ENCODE measurements at regions not wholly inside any gene's neighbourhood (a gene's known extent, or its start where the extent isn't known, plus 50 kb on each side); places are given as distances from the start of the nearest gene placed in this dataset.

DNA sequence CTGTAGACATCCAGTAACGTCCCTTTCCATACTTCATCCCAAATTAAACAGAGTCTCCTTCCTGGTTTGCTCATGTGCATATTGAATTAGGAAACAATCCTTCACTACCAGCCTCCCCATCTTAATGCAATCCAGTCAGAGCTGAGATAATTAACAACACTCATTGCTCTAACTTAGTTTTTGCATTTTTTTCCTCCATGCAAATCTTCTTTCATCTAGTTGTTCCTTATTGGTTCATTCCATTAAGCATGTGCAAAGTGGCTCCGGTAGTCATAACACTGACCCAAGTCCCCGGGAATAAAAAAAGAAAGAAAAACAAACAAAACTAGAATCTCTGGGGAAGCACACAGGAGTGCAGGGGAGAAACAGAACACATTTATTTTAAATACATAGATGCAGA, 1176.1 kb downstream of the GATA3 start:
- Histone ChIP-seq H3K9me3 (ENCODE audit: low read depth) (no peaks in the 10 kb centered on the region), H3K27me3 (no peaks in the 10 kb centered on the region), H3K4me1 (ENCODE audit: low read depth) (no peaks in the 10 kb centered on the region), H3K27ac (no peak overlapping the region), H3K4me3 (no peak overlapping the region), H3K36me3 (no peaks in the 10 kb centered on the region)
- DNase-seq (ENCODE audit: low read depth in 1 of 2, low spot score in 1 of 2): no peak
- TF ChIP-seq, protein P1, sequence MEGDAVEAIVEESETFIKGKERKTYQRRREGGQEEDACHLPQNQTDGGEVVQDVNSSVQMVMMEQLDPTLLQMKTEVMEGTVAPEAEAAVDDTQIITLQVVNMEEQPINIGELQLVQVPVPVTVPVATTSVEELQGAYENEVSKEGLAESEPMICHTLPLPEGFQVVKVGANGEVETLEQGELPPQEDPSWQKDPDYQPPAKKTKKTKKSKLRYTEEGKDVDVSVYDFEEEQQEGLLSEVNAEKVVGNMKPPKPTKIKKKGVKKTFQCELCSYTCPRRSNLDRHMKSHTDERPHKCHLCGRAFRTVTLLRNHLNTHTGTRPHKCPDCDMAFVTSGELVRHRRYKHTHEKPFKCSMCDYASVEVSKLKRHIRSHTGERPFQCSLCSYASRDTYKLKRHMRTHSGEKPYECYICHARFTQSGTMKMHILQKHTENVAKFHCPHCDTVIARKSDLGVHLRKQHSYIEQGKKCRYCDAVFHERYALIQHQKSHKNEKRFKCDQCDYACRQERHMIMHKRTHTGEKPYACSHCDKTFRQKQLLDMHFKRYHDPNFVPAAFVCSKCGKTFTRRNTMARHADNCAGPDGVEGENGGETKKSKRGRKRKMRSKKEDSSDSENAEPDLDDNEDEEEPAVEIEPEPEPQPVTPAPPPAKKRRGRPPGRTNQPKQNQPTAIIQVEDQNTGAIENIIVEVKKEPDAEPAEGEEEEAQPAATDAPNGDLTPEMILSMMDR (IDR thresholded peaks at IDR 0.05; ENCODE audit: low read depth, low read length): no peak

GRCh38 chr10:9234191-9234590, 1179.7 kb downstream of the GATA3 start:
- no peak for DNase-seq (ENCODE audit: low read depth in 1 of 2, low spot score in 1 of 2)
- TF ChIP-seq, protein P1 (IDR thresholded peaks at IDR 0.05; ENCODE audit: low read depth, low read length): no peak
- no peak overlapping the region for H3K27ac ChIP-seq

DNA sequence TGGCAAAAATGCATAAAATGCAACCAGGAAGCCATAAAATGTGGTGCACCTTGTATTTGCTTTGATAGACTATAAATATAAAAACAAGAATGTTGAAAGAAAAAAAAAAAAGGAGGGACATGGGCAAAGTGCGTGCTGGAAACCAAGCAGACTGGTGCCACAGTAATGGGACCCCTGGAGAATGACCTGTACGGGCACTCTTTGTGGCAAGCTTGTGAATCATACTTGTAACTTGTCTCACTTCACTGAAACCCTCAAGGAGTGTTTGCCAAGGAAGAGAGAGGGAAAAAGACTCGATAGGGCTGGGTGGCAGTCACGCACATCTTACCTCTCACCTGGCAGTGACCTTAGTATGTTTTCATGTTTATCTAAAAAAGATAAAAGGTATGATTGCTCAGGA, 1183.6 kb downstream of the GATA3 start:
- DNase-seq (ENCODE audit: low read depth in 1 of 2, low spot score in 1 of 2): no peak
- H3K4me3 ChIP-seq: no peak overlapping the region
- TF ChIP-seq, protein P1 (IDR thresholded peaks at IDR 0.05; ENCODE audit: low read depth, low read length): no peak
- H3K27ac ChIP-seq: no peak overlapping the region
- H3K36me3 ChIP-seq: no peaks in the 10 kb centered on the region
- no peaks in the 10 kb centered on the region for H3K9me3 ChIP-seq (ENCODE audit: low read depth)
- no peaks in the 10 kb centered on the region for H3K27me3 ChIP-seq
- H3K4me1 ChIP-seq (ENCODE audit: low read depth): no peaks in the 10 kb centered on the region

More at GRCh38 chr10:9234191-9234590, 1179.7 kb downstream of the GATA3 start:
- Histone ChIP-seq H3K36me3 (no peaks in the 10 kb centered on the region), H3K4me1 (ENCODE audit: low read depth) (no peaks in the 10 kb centered on the region), H3K27me3 (no peaks in the 10 kb centered on the region), H3K4me3 (no peak overlapping the region), H3K9me3 (ENCODE audit: low read depth) (no peaks in the 10 kb centered on the region)

DNA sequence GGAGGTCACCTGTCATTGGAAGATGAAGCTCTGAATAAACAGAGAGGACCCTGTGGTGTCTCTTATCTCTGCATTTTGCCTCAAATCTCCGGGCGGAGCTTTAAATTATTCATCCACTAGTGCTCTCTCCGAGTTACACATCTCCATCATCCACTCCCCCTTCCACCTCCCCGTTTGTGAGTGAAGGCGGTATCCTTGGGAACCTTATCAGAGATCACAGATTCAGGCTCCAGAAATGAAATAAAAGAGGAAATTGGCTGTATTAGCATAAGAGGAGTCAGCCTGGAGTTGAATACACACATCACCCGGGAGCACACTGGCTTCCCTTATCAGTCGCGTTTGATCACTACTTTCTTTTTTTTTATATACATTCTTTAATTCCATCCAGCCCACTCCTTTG, 1184.8 kb downstream of the GATA3 start:
- Histone ChIP-seq H3K4me3 (no peak overlapping the region), H3K9me3 (ENCODE audit: low read depth) (no peaks in the 10 kb centered on the region), H3K36me3 (no peaks in the 10 kb centered on the region), H3K27me3 (no peaks in the 10 kb centered on the region), H3K4me1 (ENCODE audit: low read depth) (no peaks in the 10 kb centered on the region), H3K27ac (no peak overlapping the region)
- TF ChIP-seq, protein P1 (IDR thresholded peaks at IDR 0.05; ENCODE audit: low read depth, low read length): no peak
- no peak for DNase-seq (ENCODE audit: low read depth in 1 of 2, low spot score in 1 of 2)

DNA sequence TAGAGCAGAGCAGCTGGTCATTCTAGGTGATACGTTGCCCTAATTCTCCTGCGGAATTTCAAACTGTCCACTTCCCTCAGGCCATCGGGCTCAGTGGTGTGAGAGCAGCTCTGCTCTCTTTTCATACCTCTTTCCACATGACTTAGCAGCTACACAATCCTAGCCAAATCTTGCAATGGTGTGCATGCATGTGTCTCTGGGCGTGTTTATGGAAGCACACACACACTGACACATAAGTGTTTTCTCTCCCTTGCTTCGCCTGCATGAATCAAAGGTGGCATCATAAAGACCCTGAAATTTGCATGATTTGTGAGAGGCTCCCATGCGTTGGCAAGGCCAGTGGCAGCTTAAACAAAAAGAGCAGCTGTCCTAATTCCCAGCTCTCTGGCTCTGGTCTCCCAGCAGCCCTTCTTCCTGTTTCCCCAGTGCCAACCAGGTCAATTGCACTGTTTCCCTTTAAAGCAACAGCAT, 1189.5 kb downstream of the GATA3 start:
- DNase-seq (ENCODE audit: low read depth in 1 of 2, low spot score in 1 of 2): no peak
- Histone ChIP-seq H3K4me3 (no peak overlapping the region), H3K4me1 (ENCODE audit: low read depth) (no peaks in the 10 kb centered on the region), H3K9me3 (ENCODE audit: low read depth) (no peaks in the 10 kb centered on the region), H3K27me3 (no peaks in the 10 kb centered on the region), H3K27ac (no peak overlapping the region), H3K36me3 (no peaks in the 10 kb centered on the region)
- TF ChIP-seq, protein P1 (IDR thresholded peaks at IDR 0.05; ENCODE audit: low read depth, low read length): no peak

DNA sequence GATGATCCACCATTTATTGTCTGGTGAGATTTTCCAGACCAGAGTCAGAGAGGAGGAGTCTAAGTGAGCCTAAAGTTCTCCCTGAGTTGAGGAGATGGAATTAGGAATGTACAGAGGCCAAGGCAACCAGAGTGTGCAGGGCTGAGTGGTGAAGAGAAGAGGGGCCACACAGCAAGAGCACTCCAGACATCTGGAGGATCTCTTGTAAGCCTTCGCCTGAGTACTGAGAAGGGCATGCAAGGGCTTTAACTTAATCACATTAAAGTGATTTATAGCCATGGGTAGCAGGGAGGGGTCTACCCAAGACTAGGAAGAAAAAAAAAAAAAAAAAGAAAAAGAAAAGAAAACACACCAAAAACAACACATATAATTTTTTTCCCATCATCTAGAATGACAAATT, 1190.4 kb downstream of the GATA3 start:
- TF ChIP-seq, protein P1 (IDR thresholded peaks at IDR 0.05; ENCODE audit: low read depth, low read length): no peak
- no peak overlapping the region for H3K4me3 ChIP-seq
- no peak for DNase-seq (ENCODE audit: low read depth in 1 of 2, low spot score in 1 of 2)

More for the DNA sequence above, 1190.4 kb downstream of the GATA3 start:
- no peaks in the 10 kb centered on the region for H3K36me3 ChIP-seq
- no peaks in the 10 kb centered on the region for H3K27me3 ChIP-seq
- H3K27ac ChIP-seq: no peak overlapping the region
- no peaks in the 10 kb centered on the region for H3K4me1 ChIP-seq (ENCODE audit: low read depth)
- no peaks in the 10 kb centered on the region for H3K9me3 ChIP-seq (ENCODE audit: low read depth)
